IMR-90 (cell line): ENCODE measurements at regions not wholly inside any gene's neighbourhood (a gene's known extent, or its start where the extent isn't known, plus 50 kb on each side); places are given as distances from the start of the nearest gene placed in this dataset.

Experiments used
- ATAC-seq: fragments of 200-7000 bp; cut with Tn5 transposase; 2 replicates; pipeline ENCODE4 v1.9.1; 2020; ENCODE audit warnings: low read depth, mild to moderate bottlenecking, moderate library complexity
- BruUV-seq: library from RNA; stranded (reverse); fragments of 400-500 nt; replicated peaks from 2 replicates; lab custom pipeline; 2021; lab: Mats Ljungman, UMichigan
- CTCF ChIA-PET: fragments of 300-600 bp; formaldehyde crosslinking; extraction: SDS; loops from one replicate; lab custom pipeline; 2021; ENCODE audit warnings: antibody characterized with exemption; lab: Yijun Ruan, JAX
- POLR2A ChIA-PET: fragments of 300-600 bp; sonication (Branson Sonifier 250); formaldehyde crosslinking; loops from one replicate; lab custom pipeline; 2022; ENCODE audit warnings: antibody characterized with exemption; ENCODE audit not compliant: unreplicated experiment; lab: Charles Lee
- DNase-seq: peaks from one replicate; pipeline ENCODE4 v3.0.0; 2013
- H2AFZ ChIP-seq: replicated peaks from 2 replicates; pipeline ENCODE3; 2013; ENCODE audit warnings: low read length, mild to moderate bottlenecking; ENCODE audit not compliant: poor library complexity
- H2AK5ac ChIP-seq: 2 replicates; pipeline ENCODE4 v1.6.1; 2013; ENCODE audit warnings: low read depth, low read length, inconsistent platforms
- H2AK9ac ChIP-seq: replicated peaks from 2 replicates; pipeline ENCODE3; 2013; ENCODE audit warnings: mild to moderate bottlenecking, low read depth, low read length, moderate library complexity; ENCODE audit not compliant: poor library complexity
- H2BK120ac ChIP-seq: 2 replicates; pipeline ENCODE4 v1.6.1; 2013; ENCODE audit warnings: low read depth, low read length, inconsistent platforms
- H2BK15ac ChIP-seq: 3 replicates; pipeline ENCODE4 v1.6.1; 2013; ENCODE audit warnings: low read depth, low read length, inconsistent platforms
- H2BK20ac ChIP-seq: 2 replicates; pipeline ENCODE4 v1.6.1; 2013; ENCODE audit warnings: low read depth, mild to moderate bottlenecking, inconsistent platforms, low read length, moderate library complexity
- H2BK5ac ChIP-seq: 2 replicates; pipeline ENCODE4 v1.6.1; 2013; ENCODE audit warnings: mild to moderate bottlenecking, low read depth, low read length, inconsistent platforms; ENCODE audit not compliant: poor library complexity, severe bottlenecking
- H3K14ac ChIP-seq: replicated peaks from 2 replicates; pipeline ENCODE4 v1.6.1; 2013; ENCODE audit warnings: low read depth, low read length, inconsistent platforms
- H3K18ac ChIP-seq: 2 replicates; pipeline ENCODE4 v1.6.1; 2013; ENCODE audit warnings: low read depth, low read length, control low read depth
- H3K23ac ChIP-seq: 2 replicates; pipeline ENCODE4 v1.6.1; 2013; ENCODE audit warnings: low read depth, low read length, inconsistent platforms
- H3K27ac ChIP-seq: 2 replicates; pipeline ENCODE4 v1.5.1; 2013; ENCODE audit warnings: mild to moderate bottlenecking, control low read depth, low read length; ENCODE audit not compliant: insufficient read depth
- H3K27me3 ChIP-seq: 2 replicates; pipeline ENCODE4 v1.6.1; 2013; ENCODE audit warnings: low read length; ENCODE audit not compliant: control insufficient read depth, insufficient read depth
- H3K36me3 ChIP-seq: 2 replicates; pipeline ENCODE4 v1.6.1; 2013; ENCODE audit warnings: low read length, mixed read lengths; ENCODE audit not compliant: control insufficient read depth, insufficient read depth
- H3K4ac ChIP-seq: 2 replicates; pipeline ENCODE4 v1.6.1; 2013; ENCODE audit warnings: low read depth, low read length, inconsistent platforms
- H3K4me1 ChIP-seq: 2 replicates; pipeline ENCODE4 v1.6.1; 2013; ENCODE audit warnings: low read length, mixed read lengths; ENCODE audit not compliant: control insufficient read depth, insufficient read depth
- H3K4me2 ChIP-seq: 2 replicates; pipeline ENCODE4 v1.6.1; 2013; ENCODE audit warnings: low read depth, mild to moderate bottlenecking, control low read depth, low read length, moderate library complexity
- H3K4me3 ChIP-seq: 2 replicates; pipeline ENCODE4 v1.5.1; 2013; ENCODE audit warnings: low read depth, mild to moderate bottlenecking, control low read depth, low read length, moderate library complexity; ENCODE audit not compliant: insufficient read depth
- H3K56ac ChIP-seq: 2 replicates; pipeline ENCODE4 v1.6.1; 2013; ENCODE audit warnings: low read length, inconsistent platforms; ENCODE audit not compliant: insufficient read depth; ENCODE audit errors: extremely low read depth
- H3K79me1 ChIP-seq, 2 experiments: 2 replicates each; pipeline ENCODE4 v1.6.1; 2013; ENCODE audit warnings: low read length in 2 of 2, inconsistent platforms in 1 of 2, low read depth in 1 of 2
- H3K9ac ChIP-seq: 2 replicates; pipeline ENCODE4 v1.6.1; 2013; ENCODE audit warnings: low read depth, low read length, control low read depth
- H3K9me1 ChIP-seq: 2 replicates; pipeline ENCODE4 v1.6.1; 2013; ENCODE audit warnings: low read length, inconsistent platforms; ENCODE audit not compliant: insufficient read depth
- H3K9me3 ChIP-seq: 2 replicates; pipeline ENCODE4 v1.6.1; 2013; ENCODE audit warnings: low read length; ENCODE audit not compliant: control insufficient read depth, insufficient read depth
- H4K20me1 ChIP-seq: 2 replicates; pipeline ENCODE4 v1.6.1; 2013; ENCODE audit warnings: low read length, inconsistent platforms; ENCODE audit not compliant: insufficient read depth
- H4K5ac ChIP-seq: 2 replicates; pipeline ENCODE4 v1.6.1; 2013; ENCODE audit warnings: mild to moderate bottlenecking, low read depth, low read length, control low read depth
- H4K8ac ChIP-seq, 2 experiments: 2 replicates each; pipeline ENCODE4 v1.6.1; 2013; ENCODE audit warnings: low read depth in 2 of 2, low read length in 2 of 2, control low read depth in 1 of 2, inconsistent platforms in 1 of 2
- H4K91ac ChIP-seq: 2 replicates; pipeline ENCODE4 v1.6.1; 2013; ENCODE audit warnings: low read depth, low read length, inconsistent platforms; ENCODE audit not compliant: insufficient read depth
- BHLHE40 ChIP-seq: fragments of 150-350 bp; IDR thresholded peaks from 2 replicates; pipeline ENCODE4 v1.6.1; 2016; ENCODE audit warnings: mild to moderate bottlenecking, low read depth, low read length
- CEBPB ChIP-seq: IDR thresholded peaks from 2 replicates; pipeline ENCODE4 v1.6.1; 2012; ENCODE audit warnings: low read depth, low read length, improper control_type of control experiment
- CHD1 ChIP-seq: IDR thresholded peaks from 2 replicates; pipeline ENCODE4 v1.6.1; 2012; ENCODE audit warnings: low read depth, low read length, improper control_type of control experiment
- ELK1 ChIP-seq: fragments of 150-350 bp; IDR thresholded peaks from 2 replicates; pipeline ENCODE4 v1.6.1; 2016; ENCODE audit warnings: low read depth, mild to moderate bottlenecking, low read length, moderate library complexity, borderline replicate concordance
- FOS ChIP-seq: fragments of 150-350 bp; IDR thresholded peaks from 2 replicates; pipeline ENCODE4 v1.6.1; 2016; ENCODE audit warnings: low read depth, low read length
- MAFK ChIP-seq: IDR thresholded peaks from 2 replicates; pipeline ENCODE4 v1.6.1; 2012; ENCODE audit warnings: low read depth, low read length, improper control_type of control experiment
- MXI1 ChIP-seq: IDR thresholded peaks from 2 replicates; pipeline ENCODE4 v1.6.1; 2012; ENCODE audit warnings: low read depth, mild to moderate bottlenecking, low read length, moderate library complexity, borderline replicate concordance
- NFE2L2 ChIP-seq: fragments of 150-350 bp; IDR thresholded peaks from 2 replicates; pipeline ENCODE4 v1.6.1; 2016; ENCODE audit warnings: low read depth, mild to moderate bottlenecking, low read length
- RAD21 ChIP-seq: IDR thresholded peaks from 2 replicates; pipeline ENCODE4 v1.6.1; 2012; ENCODE audit warnings: low read length, improper control_type of control experiment
- RCOR1 ChIP-seq: IDR thresholded peaks from 2 replicates; pipeline ENCODE4 v1.6.1; 2012; ENCODE audit warnings: mild to moderate bottlenecking, low read length, improper control_type of control experiment; ENCODE audit not compliant: insufficient replicate concordance
- WGBS, 2 experiments: methylation state at CpG; one replicate each; pipeline versions ENCODE4 v1.1.5 to v1.1.7; 2013; ENCODE audit warnings: missing lambda C conversion rate in 2 of 2; ENCODE audit not compliant: insufficient read length in 1 of 2; ENCODE audit errors: extremely low coverage in 2 of 2; 5-methylcytosine and 5-hydroxymethylcytosine counted together
- dilution Hi-C: fragments of 300-500 bp; cut with HindIII; formaldehyde crosslinking; loops from one replicate; pipeline ENCODE4 v1.14.3; 2018; ENCODE audit warnings: low sequenced_read_pairs; ENCODE audit not compliant: unreplicated experiment
- in situ Hi-C: fragments of 300-500 bp; cut with MboI; formaldehyde crosslinking; loops from 3 replicates; pipeline ENCODE4 v1.14.3; 2019; ENCODE audit warnings: low sequenced_read_pairs, inconsistent platforms, mixed read lengths
- intact Hi-C: fragments of 100-400 bp; cut with micrococcal nuclease; formaldehyde crosslinking; loops from 2 replicates; pipeline ENCODE4 v1.10.0; 2022
- TF ChIP-seq, protein P1 (sequence below): conservative IDR thresholded peaks from 2 replicates; pipeline ENCODE4 v1.5.1; 2012; ENCODE audit warnings: mild to moderate bottlenecking, low read depth, low read length, improper control_type of control experiment

GRCh38 chr2:13351068-13351467, 634.3 kb downstream of the TRIB2 start:
- POLR2A ChIA-PET = no interaction called here
- no peak overlapping the region for H2BK20ac ChIP-seq
- no peak for DNase-seq
- TF ChIP-seq CEBPB = no peak
- no peak for TF ChIP-seq RCOR1
- no peak for TF ChIP-seq MAFK
- no peak for TF ChIP-seq MXI1
- TF ChIP-seq RAD21 = no peak
- TF ChIP-seq, protein P1, sequence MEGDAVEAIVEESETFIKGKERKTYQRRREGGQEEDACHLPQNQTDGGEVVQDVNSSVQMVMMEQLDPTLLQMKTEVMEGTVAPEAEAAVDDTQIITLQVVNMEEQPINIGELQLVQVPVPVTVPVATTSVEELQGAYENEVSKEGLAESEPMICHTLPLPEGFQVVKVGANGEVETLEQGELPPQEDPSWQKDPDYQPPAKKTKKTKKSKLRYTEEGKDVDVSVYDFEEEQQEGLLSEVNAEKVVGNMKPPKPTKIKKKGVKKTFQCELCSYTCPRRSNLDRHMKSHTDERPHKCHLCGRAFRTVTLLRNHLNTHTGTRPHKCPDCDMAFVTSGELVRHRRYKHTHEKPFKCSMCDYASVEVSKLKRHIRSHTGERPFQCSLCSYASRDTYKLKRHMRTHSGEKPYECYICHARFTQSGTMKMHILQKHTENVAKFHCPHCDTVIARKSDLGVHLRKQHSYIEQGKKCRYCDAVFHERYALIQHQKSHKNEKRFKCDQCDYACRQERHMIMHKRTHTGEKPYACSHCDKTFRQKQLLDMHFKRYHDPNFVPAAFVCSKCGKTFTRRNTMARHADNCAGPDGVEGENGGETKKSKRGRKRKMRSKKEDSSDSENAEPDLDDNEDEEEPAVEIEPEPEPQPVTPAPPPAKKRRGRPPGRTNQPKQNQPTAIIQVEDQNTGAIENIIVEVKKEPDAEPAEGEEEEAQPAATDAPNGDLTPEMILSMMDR = no peak
- no peak for TF ChIP-seq CHD1
- TF ChIP-seq BHLHE40 = no peak
- TF ChIP-seq NFE2L2 = no peak
- TF ChIP-seq FOS = no peak
- no peak for TF ChIP-seq ELK1
- no peak overlapping the region for H2AK9ac ChIP-seq
- no peak overlapping the region for H4K91ac ChIP-seq
- no peaks in the 10 kb centered on the region for H3K9me1 ChIP-seq
- in situ Hi-C loops = no loop called here
- H3K79me1 ChIP-seq = no peaks in the 10 kb centered on the region
- no peak overlapping the region for H3K9ac ChIP-seq
- H3K27ac ChIP-seq = no peak overlapping the region
- no peaks in the 10 kb centered on the region for H3K4me1 ChIP-seq
- no peak overlapping the region for H2BK5ac ChIP-seq
- H3K4ac ChIP-seq = no peak overlapping the region
- H3K14ac ChIP-seq = no peak overlapping the region
- no peak overlapping the region for H3K18ac ChIP-seq
- H3K56ac ChIP-seq = no peak overlapping the region
- peaks cover 6% of the 10 kb centered on the region for H3K9me3 ChIP-seq
- no peak overlapping the region for H2BK15ac ChIP-seq
- H2BK120ac ChIP-seq = no peak overlapping the region
- no peak overlapping the region for H2AK5ac ChIP-seq
- no peaks in the 10 kb centered on the region for H3K27me3 ChIP-seq
- dilution Hi-C loops = no loop called here
- no peak overlapping the region for H4K8ac ChIP-seq
- CTCF ChIA-PET = no interaction called here
- no peak overlapping the region for H3K4me3 ChIP-seq
- ATAC-seq = no peak
- H4K20me1 ChIP-seq = no peaks in the 10 kb centered on the region
- H2AFZ ChIP-seq = no peak overlapping the region
- BruUV-seq = no TSS peak
- H4K5ac ChIP-seq = no peak overlapping the region
- no peak overlapping the region for H3K23ac ChIP-seq
- WGBS, 2 experiments = no CpG with 5 or more reads among the region's 2 CpGs
- H3K4me2 ChIP-seq = no peak overlapping the region
- no peaks in the 10 kb centered on the region for H3K36me3 ChIP-seq
- intact Hi-C loops = no loop called here
